ENCODE measurements at regions not wholly inside any gene's neighbourhood (a gene's known extent, or its start where the extent isn't known, plus 50 kb on each side); places are given as distances from the start of the nearest gene placed in this dataset.

- TF ChIP-seq ZNF462 (CRISPR knock-in tag; IDR thresholded peaks at IDR 0.05) (no peak), POLR2AphosphoS5 (IDR thresholded peaks at IDR 0.05; ENCODE audit: low read depth) (no peak), NANOG (IDR thresholded peaks at IDR 0.05; ENCODE audit: borderline replicate concordance) (no peak), CREB1 (CRISPR knock-in tag; IDR thresholded peaks at IDR 0.05; ENCODE audit: low read depth) (no peak), EZH2 (IDR thresholded peaks at IDR 0.05; ENCODE audit: low read depth, unreplicated experiment) (no peak), ZNF331 (CRISPR knock-in tag; IDR thresholded peaks at IDR 0.05; ENCODE audit: low read depth) (no peak), CTCF (conservative IDR thresholded peaks at IDR 0.05; ENCODE audit: low read depth in 2 of 2) (no peak), EZH2phosphoT487 (IDR thresholded peaks at IDR 0.05; ENCODE audit: unreplicated experiment) (no peak)
These were observed 114.8 kb downstream of the ACAA2 start (continued) for GRCh38 chr18:49698525-49699025.

Data from GM23338 (cell line).